PC-3 (cell line): ENCODE measurements at regions not wholly inside any gene's neighbourhood (a gene's known extent, or its start where the extent isn't known, plus 50 kb on each side); places are given as distances from the start of the nearest gene placed in this dataset.

Source experiments
- EZH2 ChIP-seq: fragments of 300-600 bp; sonication (generic); IDR thresholded peaks from one replicate; pipeline ENCODE4 v1.6.1; 2017; ENCODE audit warnings: antibody characterized with exemption, mild to moderate bottlenecking, low read length; ENCODE audit not compliant: unreplicated experiment
- EZH2phosphoT487 ChIP-seq: fragments of 300-600 bp; sonication (generic); IDR thresholded peaks from 2 replicates; pipeline ENCODE4 v1.6.1; 2018; ENCODE audit warnings: mild to moderate bottlenecking, antibody characterized with exemption, low read length, borderline replicate concordance
- TF ChIP-seq, protein P1 (sequence below): fragments of 300-600 bp; sonication (generic); conservative IDR thresholded peaks from 2 replicates; pipeline ENCODE4 v1.5.1; 2017; ENCODE audit warnings: antibody characterized with exemption, low read depth, mild to moderate bottlenecking, low read length

DNA sequence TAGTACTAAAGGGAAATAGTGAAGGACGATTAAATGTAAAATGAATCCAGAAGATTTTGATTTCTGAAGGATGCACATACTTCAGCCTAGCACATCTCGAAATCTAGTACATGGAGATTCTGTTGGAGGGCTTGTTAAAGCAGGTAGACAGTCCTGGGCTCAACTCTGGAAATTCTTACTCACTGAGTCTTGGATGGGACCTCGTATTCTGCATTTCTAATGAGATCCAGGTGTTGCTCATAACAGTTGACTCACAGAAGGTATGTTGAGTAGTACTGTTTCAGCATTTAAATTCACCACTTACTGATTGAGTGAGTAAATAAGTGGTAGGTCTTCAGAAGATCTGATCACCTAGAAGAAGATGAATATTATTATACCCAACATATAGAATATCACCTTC lies 623.4 kb upstream of the SGO1 start:
- TF ChIP-seq, protein P1, sequence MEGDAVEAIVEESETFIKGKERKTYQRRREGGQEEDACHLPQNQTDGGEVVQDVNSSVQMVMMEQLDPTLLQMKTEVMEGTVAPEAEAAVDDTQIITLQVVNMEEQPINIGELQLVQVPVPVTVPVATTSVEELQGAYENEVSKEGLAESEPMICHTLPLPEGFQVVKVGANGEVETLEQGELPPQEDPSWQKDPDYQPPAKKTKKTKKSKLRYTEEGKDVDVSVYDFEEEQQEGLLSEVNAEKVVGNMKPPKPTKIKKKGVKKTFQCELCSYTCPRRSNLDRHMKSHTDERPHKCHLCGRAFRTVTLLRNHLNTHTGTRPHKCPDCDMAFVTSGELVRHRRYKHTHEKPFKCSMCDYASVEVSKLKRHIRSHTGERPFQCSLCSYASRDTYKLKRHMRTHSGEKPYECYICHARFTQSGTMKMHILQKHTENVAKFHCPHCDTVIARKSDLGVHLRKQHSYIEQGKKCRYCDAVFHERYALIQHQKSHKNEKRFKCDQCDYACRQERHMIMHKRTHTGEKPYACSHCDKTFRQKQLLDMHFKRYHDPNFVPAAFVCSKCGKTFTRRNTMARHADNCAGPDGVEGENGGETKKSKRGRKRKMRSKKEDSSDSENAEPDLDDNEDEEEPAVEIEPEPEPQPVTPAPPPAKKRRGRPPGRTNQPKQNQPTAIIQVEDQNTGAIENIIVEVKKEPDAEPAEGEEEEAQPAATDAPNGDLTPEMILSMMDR = no peak
- TF ChIP-seq EZH2phosphoT487 (no peak), EZH2 (no peak)
